ENCODE measurements at regions not wholly inside any gene's neighbourhood (a gene's known extent, or its start where the extent isn't known, plus 50 kb on each side); places are given as distances from the start of the nearest gene placed in this dataset.

- DNase-seq: no peak
Observed at GRCh38 chr1:168782559-168783116, 53.6 kb upstream of the DPT start.

- no peak for DNase-seq
Observed at GRCh38 chr1:168783458-168784210, 54.6 kb upstream of the DPT start.

- no peak for DNase-seq
Observed at GRCh38 chr1:168786476-168787330, 57.7 kb upstream of the DPT start.

GRCh38 chr1:168788258-168788657, 59.3 kb upstream of the DPT start:
- no peak for DNase-seq

- no peak for DNase-seq
Observed at GRCh38 chr1:168789501-168789900, 60.5 kb upstream of the DPT start.

GRCh38 chr1:168792142-168792541, 63.1 kb upstream of the DPT start:
- no peak for DNase-seq

GRCh38 chr1:168792592-168793125, 63.7 kb upstream of the DPT start:
- DNase-seq: no peak

- DNase-seq: no peak
Observed at GRCh38 chr1:168794057-168794456, 65.1 kb upstream of the DPT start.

GRCh38 chr1:168795681-168796080, 66.7 kb upstream of the DPT start:
- no peak for DNase-seq

GRCh38 chr1:168799927-168800605, 71.1 kb upstream of the DPT start:
- DNase-seq: no peak

- no peak for DNase-seq
Observed at GRCh38 chr1:168801032-168801745, 72.2 kb upstream of the DPT start.

- no peak for DNase-seq
Observed at GRCh38 chr1:168803806-168804510, 75.0 kb upstream of the DPT start.

GRCh38 chr1:168806952-168807351, 77.9 kb upstream of the DPT start:
- DNase-seq: no peak

GRCh38 chr1:168811176-168811575, 82.2 kb upstream of the DPT start:
- DNase-seq: no peak

GRCh38 chr1:168819668-168820067, 90.7 kb upstream of the DPT start:
- DNase-seq: no peak

GRCh38 chr1:168821434-168821833, 92.4 kb upstream of the DPT start:
- DNase-seq: no peak

- no peak for DNase-seq
Observed at GRCh38 chr1:168822911-168823310, 93.9 kb upstream of the DPT start.

- no peak for DNase-seq
Observed at GRCh38 chr1:168823988-168824387, 95.0 kb upstream of the DPT start.

GRCh38 chr1:168824418-168825065, 95.5 kb upstream of the DPT start:
- no peak for DNase-seq

GRCh38 chr1:168825129-168825528, 96.1 kb upstream of the DPT start:
- DNase-seq: no peak

GRCh38 chr1:168825820-168826219, 96.8 kb upstream of the DPT start:
- DNase-seq: no peak
